ENCODE measurements at regions not wholly inside any gene's neighbourhood (a gene's known extent, or its start where the extent isn't known, plus 50 kb on each side); places are given as distances from the start of the nearest gene placed in this dataset.

GRCh38 chr9:26727471-26727870, 165.1 kb downstream of the CAAP1 start:
- ChIA-PET POLR2A (ENCODE audit: low non-redundant PET) (no interaction called here), CTCF (no interaction called here)
- DNase-seq (ENCODE audit: low spot score) = no peak
- Histone ChIP-seq H3K36me3 (ENCODE audit: insufficient read depth, low read length, poor library complexity, severe bottlenecking) (no peaks in the 10 kb centered on the region), H3K27ac (ENCODE audit: low read depth, low read length, poor library complexity, severe bottlenecking) (no peak overlapping the region), H3K4me3 (ENCODE audit: low read depth, low read length, poor library complexity, severe bottlenecking) (no peak overlapping the region), H3K27me3 (replicated peaks; ENCODE audit: insufficient read depth, low read depth, low read length, poor library complexity) (no peaks in the 10 kb centered on the region), H3K4me1 (ENCODE audit: insufficient read depth, low read length, poor library complexity, severe bottlenecking) (no peaks in the 10 kb centered on the region), H3K9me3 (ENCODE audit: low read depth, low read length, poor library complexity, severe bottlenecking) (no peaks in the 10 kb centered on the region)
- intact Hi-C loops (cut with micrococcal nuclease; ENCODE audit: unreplicated experiment) = no loop called here
- TF ChIP-seq CTCF (conservative IDR thresholded peaks at IDR 0.05; ENCODE audit: low read depth, low read length) (no peak), EZH2 (IDR thresholded peaks at IDR 0.05; ENCODE audit: borderline replicate concordance, low read depth, low read length, poor library complexity, severe bottlenecking) (no peak)
- BruUV-seq (replicated peaks) = no TSS peak

- no peak overlapping the region for H3K4me3 ChIP-seq (ENCODE audit: low read depth, low read length, poor library complexity, severe bottlenecking)
- no peaks in the 10 kb centered on the region for H3K9me3 ChIP-seq (ENCODE audit: low read depth, low read length, poor library complexity, severe bottlenecking)
- DNase-seq (ENCODE audit: low spot score) = no peak
- no peak for TF ChIP-seq CTCF (conservative IDR thresholded peaks at IDR 0.05; ENCODE audit: low read depth, low read length)
- no peak for TF ChIP-seq EZH2 (IDR thresholded peaks at IDR 0.05; ENCODE audit: borderline replicate concordance, low read depth, low read length, poor library complexity, severe bottlenecking)
- no peak overlapping the region for H3K27ac ChIP-seq (ENCODE audit: low read depth, low read length, poor library complexity, severe bottlenecking)
- intact Hi-C loops (cut with micrococcal nuclease; ENCODE audit: unreplicated experiment) = no loop called here
- CTCF ChIA-PET = no interaction called here
- BruUV-seq (replicated peaks) = no TSS peak
- no peaks in the 10 kb centered on the region for H3K36me3 ChIP-seq (ENCODE audit: insufficient read depth, low read length, poor library complexity, severe bottlenecking)
- H3K4me1 ChIP-seq (ENCODE audit: insufficient read depth, low read length, poor library complexity, severe bottlenecking) = no peaks in the 10 kb centered on the region
- H3K27me3 ChIP-seq (replicated peaks; ENCODE audit: insufficient read depth, low read depth, low read length, poor library complexity) = no peaks in the 10 kb centered on the region
- POLR2A ChIA-PET (ENCODE audit: low non-redundant PET) = no interaction called here
Measured at GRCh38 chr9:26725573-26725972, 167.0 kb downstream of the CAAP1 start.

- CTCF ChIA-PET = no interaction called here
- Histone ChIP-seq H3K27ac (ENCODE audit: low read depth, low read length, poor library complexity, severe bottlenecking) (no peak overlapping the region), H3K27me3 (replicated peaks; ENCODE audit: insufficient read depth, low read depth, low read length, poor library complexity) (no peaks in the 10 kb centered on the region), H3K36me3 (ENCODE audit: insufficient read depth, low read length, poor library complexity, severe bottlenecking) (no peaks in the 10 kb centered on the region), H3K4me1 (ENCODE audit: insufficient read depth, low read length, poor library complexity, severe bottlenecking) (no peaks in the 10 kb centered on the region), H3K4me3 (ENCODE audit: low read depth, low read length, poor library complexity, severe bottlenecking) (no peak overlapping the region), H3K9me3 (ENCODE audit: low read depth, low read length, poor library complexity, severe bottlenecking) (no peaks in the 10 kb centered on the region)
- TF ChIP-seq EZH2 (IDR thresholded peaks at IDR 0.05; ENCODE audit: borderline replicate concordance, low read depth, low read length, poor library complexity, severe bottlenecking) = no peak
- peak; percentile 47 for TF ChIP-seq CTCF (conservative IDR thresholded peaks at IDR 0.05; ENCODE audit: low read depth, low read length)
- peak; percentile 29 for DNase-seq (ENCODE audit: low spot score)
- POLR2A ChIA-PET (ENCODE audit: low non-redundant PET) = no interaction called here
- intact Hi-C loops (cut with micrococcal nuclease; ENCODE audit: unreplicated experiment) = no loop called here
- BruUV-seq (replicated peaks) = no TSS peak
Measured at GRCh38 chr9:26723486-26723885, 169.1 kb downstream of the CAAP1 start.

Data from A673 (cell line).